GM12872 (cell line): ENCODE measurements at regions not wholly inside any gene's neighbourhood (a gene's known extent, or its start where the extent isn't known, plus 50 kb on each side); places are given as distances from the start of the nearest gene placed in this dataset.

Experiments used
- TF ChIP-seq, protein P1 (sequence below): IDR thresholded peaks from 3 replicates; pipeline ENCODE4 v1.5.1; 2011; ENCODE audit warnings: low read depth, mild to moderate bottlenecking, low read length, moderate library complexity; ENCODE audit not compliant: insufficient read depth

DNA sequence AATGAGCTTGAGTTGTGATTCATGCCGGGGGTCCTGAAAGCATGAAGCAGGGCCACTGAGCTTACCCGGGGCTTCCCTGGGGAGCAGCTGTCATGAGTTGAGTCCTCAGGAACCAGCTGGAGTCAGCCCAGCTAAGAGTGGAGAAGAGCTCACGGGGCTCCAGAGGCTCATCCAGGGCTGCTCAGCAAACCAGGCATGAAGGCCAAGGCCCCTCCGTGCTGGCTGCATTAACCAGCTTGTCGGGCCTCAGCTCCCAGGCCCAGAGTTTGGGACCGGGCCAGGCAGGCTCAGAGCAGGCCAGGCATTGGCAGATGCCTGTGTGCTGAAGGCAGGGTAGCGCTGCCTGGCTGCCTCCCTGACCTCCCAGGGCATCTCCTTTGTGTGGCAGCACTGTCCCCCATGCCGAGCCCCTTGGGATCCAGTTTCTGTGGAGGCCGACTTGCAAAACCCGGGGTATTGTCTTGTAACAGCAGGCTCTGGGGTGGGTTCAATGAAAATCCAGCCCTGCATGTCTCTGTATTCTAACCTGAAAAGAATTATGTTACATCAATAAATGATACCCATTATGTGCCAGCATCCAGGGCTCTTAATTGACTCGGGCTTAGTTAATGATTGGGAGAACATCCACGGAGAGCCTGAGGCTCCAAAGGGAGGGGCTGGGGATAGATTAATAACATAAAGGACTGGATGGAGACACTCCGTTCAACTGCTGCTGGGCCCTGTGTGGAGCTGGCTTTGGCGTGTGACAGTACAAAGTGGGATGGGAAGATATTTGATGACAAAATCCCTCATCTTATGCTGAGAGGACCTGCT, 68.0 kb upstream of the MSX1 start:
- TF ChIP-seq, protein P1, sequence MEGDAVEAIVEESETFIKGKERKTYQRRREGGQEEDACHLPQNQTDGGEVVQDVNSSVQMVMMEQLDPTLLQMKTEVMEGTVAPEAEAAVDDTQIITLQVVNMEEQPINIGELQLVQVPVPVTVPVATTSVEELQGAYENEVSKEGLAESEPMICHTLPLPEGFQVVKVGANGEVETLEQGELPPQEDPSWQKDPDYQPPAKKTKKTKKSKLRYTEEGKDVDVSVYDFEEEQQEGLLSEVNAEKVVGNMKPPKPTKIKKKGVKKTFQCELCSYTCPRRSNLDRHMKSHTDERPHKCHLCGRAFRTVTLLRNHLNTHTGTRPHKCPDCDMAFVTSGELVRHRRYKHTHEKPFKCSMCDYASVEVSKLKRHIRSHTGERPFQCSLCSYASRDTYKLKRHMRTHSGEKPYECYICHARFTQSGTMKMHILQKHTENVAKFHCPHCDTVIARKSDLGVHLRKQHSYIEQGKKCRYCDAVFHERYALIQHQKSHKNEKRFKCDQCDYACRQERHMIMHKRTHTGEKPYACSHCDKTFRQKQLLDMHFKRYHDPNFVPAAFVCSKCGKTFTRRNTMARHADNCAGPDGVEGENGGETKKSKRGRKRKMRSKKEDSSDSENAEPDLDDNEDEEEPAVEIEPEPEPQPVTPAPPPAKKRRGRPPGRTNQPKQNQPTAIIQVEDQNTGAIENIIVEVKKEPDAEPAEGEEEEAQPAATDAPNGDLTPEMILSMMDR: no peak

- TF ChIP-seq, protein P1: no peak
Observed at GRCh38 chr4:4789462-4789861, 70.0 kb upstream of the MSX1 start.

DNA sequence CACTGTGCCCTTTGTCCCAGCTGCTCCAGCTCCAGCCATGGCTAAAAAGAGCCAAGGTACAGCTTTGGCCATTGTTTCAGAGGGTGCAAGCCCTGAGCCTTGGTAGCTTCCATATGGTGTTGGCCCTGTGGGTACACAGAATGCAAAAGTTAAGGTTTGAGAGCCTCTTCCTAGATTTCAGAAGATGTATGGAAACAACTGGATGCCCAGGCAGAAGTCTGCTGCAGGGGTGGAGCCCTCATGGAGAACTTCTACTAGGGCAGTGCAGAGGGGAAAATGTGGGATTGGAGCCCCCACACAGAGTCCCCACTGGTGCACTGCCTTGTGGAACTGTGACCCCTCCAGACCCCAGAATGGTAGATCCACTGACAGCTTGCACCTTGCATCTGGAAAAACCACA, 70.9 kb upstream of the MSX1 start:
- TF ChIP-seq, protein P1: no peak

GRCh38 chr4:4787421-4787820, 72.0 kb upstream of the MSX1 start:
- TF ChIP-seq, protein P1: no peak

GRCh38 chr4:4784379-4784778, 75.1 kb upstream of the MSX1 start:
- TF ChIP-seq, protein P1: no peak

DNA sequence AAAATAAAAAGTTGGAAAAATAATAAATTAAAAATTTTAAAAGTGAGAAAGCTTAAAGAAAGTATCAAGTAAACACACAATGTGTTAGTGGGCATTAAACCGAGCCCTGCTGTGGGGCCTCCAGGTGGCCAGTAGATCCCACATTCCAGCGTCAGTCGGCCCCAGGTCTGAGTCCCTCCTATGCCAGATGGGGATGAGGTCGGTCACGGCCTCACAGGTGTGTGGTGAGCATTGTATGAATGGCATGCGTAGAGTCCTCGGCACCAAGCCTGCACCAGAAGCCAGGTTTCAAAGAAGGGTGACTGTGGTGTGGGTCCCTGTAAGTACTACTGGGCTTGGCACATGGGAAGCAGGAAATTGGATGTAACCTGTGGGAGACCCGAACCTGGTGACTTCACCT, 75.6 kb upstream of the MSX1 start:
- TF ChIP-seq, protein P1: no peak

GRCh38 chr4:4782969-4783368, 76.5 kb upstream of the MSX1 start:
- TF ChIP-seq, protein P1: no peak
